Endothelial cell of hepatic sinusoid (primary cell): ENCODE measurements at regions not wholly inside any gene's neighbourhood (a gene's known extent, or its start where the extent isn't known, plus 50 kb on each side); places are given as distances from the start of the nearest gene placed in this dataset.

ENCODE experiments used
- in situ Hi-C: cut with HindIII; loops from 2 replicates; pipeline ENCODE4 v1.10.0; 2017; ENCODE audit warnings: low sequenced_read_pairs

GRCh38 chr4:114488301-114488982 lies 110.2 kb upstream of the UGT8 start:
- in situ Hi-C loops: no loop called here

- in situ Hi-C loops: no loop called here
Observed at GRCh38 chr4:114494246-114494803, 104.3 kb upstream of the UGT8 start.

- in situ Hi-C loops: no loop called here
Observed at GRCh38 chr4:114495471-114495928, 103.1 kb upstream of the UGT8 start.

- in situ Hi-C loops: no loop called here
Observed at GRCh38 chr4:114497116-114497515, 101.5 kb upstream of the UGT8 start.

GRCh38 chr4:114509340-114509739 lies 89.3 kb upstream of the UGT8 start:
- in situ Hi-C loops: no loop called here

- in situ Hi-C loops: no loop called here
Observed at GRCh38 chr4:114512595-114513295, 85.9 kb upstream of the UGT8 start.

GRCh38 chr4:114519368-114519767 lies 79.2 kb upstream of the UGT8 start:
- in situ Hi-C loops: no loop called here

GRCh38 chr4:114527170-114527569 lies 71.4 kb upstream of the UGT8 start:
- in situ Hi-C loops: no loop called here

- in situ Hi-C loops: no loop called here
Observed at GRCh38 chr4:114527637-114528036, 71.0 kb upstream of the UGT8 start.

- in situ Hi-C loops: no loop called here
Observed at GRCh38 chr4:114535725-114536124, 62.9 kb upstream of the UGT8 start.

GRCh38 chr4:114537352-114537751 lies 61.3 kb upstream of the UGT8 start:
- in situ Hi-C loops: no loop called here

- in situ Hi-C loops: no loop called here
Observed at GRCh38 chr4:114538012-114538617, 60.5 kb upstream of the UGT8 start.

- in situ Hi-C loops: no loop called here
Observed at GRCh38 chr4:114539985-114540384, 58.6 kb upstream of the UGT8 start.

- in situ Hi-C loops: no loop called here
Observed at GRCh38 chr4:114547340-114548134, 51.1 kb upstream of the UGT8 start.
